Inflammatory macrophage treated with lipopolysaccharide for 1 hour (primary cell): ENCODE measurements at regions not wholly inside any gene's neighbourhood (a gene's known extent, or its start where the extent isn't known, plus 50 kb on each side); places are given as distances from the start of the nearest gene placed in this dataset.

Source experiments
- DNase-seq, 2 donors: peaks; one replicate each; pipeline ENCODE4 v3.0.0-alpha.2; 2020 to 2022

DNA sequence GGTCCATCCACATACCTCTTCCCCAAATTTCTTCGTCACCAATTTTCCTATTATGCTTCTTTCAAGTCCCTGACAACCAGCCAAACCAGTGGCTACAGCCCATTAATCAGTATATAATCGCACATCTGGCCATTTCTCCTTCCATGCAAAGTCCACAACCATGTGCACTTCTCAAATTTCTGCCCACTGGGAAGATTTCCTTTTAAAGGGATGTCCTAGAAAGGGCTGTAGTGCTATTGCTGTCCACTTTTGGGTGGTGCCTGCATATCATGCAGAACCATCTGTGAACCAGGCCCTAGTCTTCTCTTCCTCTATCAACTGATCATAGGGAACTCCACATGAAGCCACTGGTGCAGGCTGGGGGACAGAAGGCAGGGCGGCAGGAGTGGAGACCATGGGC lies 55.2 kb upstream of the MID1IP1 start:
- no peak for DNase-seq

DNA sequence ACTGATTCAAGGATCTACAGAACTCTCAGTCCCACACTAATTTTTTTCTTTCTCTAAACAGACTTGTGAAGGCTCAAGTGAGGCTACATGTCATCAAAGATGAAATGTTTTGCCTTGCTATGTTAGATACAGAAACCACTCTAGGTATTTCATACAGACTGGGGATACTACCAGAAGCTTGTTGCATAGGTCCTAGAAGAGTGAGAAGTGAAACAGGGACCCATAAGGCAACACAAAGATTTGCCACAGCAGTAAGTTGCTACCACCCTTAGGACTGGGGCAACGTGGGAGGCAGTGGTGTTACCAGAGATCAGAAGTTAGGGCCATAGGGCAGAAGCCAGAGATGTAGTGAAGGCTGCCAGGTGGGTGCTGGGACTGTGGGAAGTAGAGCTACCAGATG lies 50.7 kb upstream of the MID1IP1 start:
- DNase-seq = peak in 1 of 2 donors; percentile 6
